ENCODE measurements at regions not wholly inside any gene's neighbourhood (a gene's known extent, or its start where the extent isn't known, plus 50 kb on each side); places are given as distances from the start of the nearest gene placed in this dataset.

DNA sequence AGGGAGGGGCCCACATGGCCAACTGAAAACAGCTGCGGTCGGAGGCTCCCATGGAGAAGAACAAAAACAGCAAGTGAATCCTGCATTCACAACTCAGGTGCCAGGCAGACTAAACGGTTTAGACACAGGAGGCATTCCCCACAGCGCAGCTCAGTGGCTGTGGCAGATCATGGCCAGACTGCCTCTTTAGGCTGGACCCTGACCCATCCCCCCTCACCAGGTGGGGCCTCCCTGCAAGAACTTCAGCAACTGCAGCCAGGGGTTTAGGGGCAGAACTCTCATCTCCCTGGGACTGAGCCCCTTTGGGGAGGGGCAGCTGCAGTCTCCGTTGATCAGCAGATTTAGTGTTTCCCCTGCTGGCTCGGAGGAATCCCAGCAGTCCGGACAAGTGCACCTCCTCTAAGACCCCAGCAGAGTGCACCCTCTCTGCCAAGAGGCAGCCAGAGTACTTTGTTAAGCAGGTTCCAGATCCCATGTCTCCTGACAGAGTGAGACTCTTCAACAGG is 346.7 kb downstream of the SS18 start:
- DNase-seq, result no peak
- POLR2A ChIA-PET, result no interaction called here
- peaks cover 1% of the 10 kb centered on the region for H3K9me3 Mint-ChIP-seq

DNA sequence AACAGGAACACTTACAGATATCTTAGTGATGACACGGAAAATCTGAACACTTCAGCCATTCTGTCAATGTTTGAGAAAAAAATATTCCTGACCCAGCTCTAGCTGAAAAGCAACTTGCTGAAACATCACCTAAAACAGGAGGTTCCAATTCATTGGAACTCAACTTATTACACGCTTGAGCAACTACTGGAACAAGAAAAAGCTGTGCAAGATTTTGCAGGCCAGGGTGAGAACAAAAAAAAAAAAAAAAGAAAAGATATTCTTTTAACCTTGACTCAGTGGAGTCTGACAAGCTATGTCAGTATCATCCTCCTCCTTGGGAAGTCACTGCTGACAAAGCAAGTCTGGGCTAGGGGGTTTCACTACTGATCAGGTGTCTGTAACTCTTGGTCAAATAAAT is 351.0 kb downstream of the SS18 start:
- ATAC-seq (ENCODE audit: low read depth), result no peak
- POLR2A ChIA-PET, result no interaction called here
- no peaks in the 10 kb centered on the region for H3K36me3 Mint-ChIP-seq
- no peak overlapping the region for H3K27ac Mint-ChIP-seq
- DNase-seq, result no peak
- H3K4me1 Mint-ChIP-seq, result no peaks in the 10 kb centered on the region
- no peak overlapping the region for H3K4me3 Mint-ChIP-seq
- no peaks in the 10 kb centered on the region for H3K27me3 Mint-ChIP-seq
- H3K9me3 Mint-ChIP-seq, result no peaks in the 10 kb centered on the region

More for the DNA sequence above, 346.7 kb downstream of the SS18 start:
- ATAC-seq (ENCODE audit: low read depth), result no peak
- no peaks in the 10 kb centered on the region for H3K4me1 Mint-ChIP-seq
- H3K27ac Mint-ChIP-seq, result no peak overlapping the region
- H3K27me3 Mint-ChIP-seq, result no peaks in the 10 kb centered on the region
- no peaks in the 10 kb centered on the region for H3K36me3 Mint-ChIP-seq
- H3K4me3 Mint-ChIP-seq, result no peak overlapping the region

DNA sequence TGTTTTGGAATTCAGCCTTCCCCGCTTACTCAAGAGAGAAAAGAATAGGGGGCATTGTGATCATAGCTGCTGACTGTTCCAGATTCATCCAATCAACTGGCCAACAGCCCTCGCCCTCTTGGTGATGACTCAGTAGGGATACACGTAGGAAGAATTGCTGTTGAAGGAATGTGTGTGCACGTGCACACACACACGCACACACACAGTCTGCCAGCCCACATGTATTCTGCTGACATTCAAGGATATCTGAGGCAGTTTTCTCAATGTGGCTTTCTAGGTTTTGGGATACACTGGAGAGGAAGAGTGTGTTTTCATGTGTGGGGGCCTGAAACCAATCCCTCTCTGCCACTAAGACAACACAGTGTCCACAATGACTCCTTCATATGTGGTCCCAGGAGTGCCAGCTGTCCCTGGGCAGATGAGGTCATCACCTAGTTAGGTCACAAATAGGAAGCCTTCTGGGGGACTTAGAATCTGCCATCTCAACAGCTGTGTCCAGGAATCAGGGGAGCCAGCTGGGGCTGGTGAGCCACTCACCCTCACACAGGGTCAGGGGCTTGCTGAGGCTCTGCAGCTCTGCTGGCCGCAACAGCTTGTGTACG is 352.6 kb downstream of the SS18 start:
- ATAC-seq (ENCODE audit: low read depth), result no peak
- H3K27ac Mint-ChIP-seq, result no peak overlapping the region
- POLR2A ChIA-PET, result no interaction called here
- no peaks in the 10 kb centered on the region for H3K4me1 Mint-ChIP-seq
- no peak for DNase-seq
- H3K9me3 Mint-ChIP-seq, result no peaks in the 10 kb centered on the region
- no peak overlapping the region for H3K4me3 Mint-ChIP-seq
- H3K36me3 Mint-ChIP-seq, result no peaks in the 10 kb centered on the region
- no peaks in the 10 kb centered on the region for H3K27me3 Mint-ChIP-seq

DNA sequence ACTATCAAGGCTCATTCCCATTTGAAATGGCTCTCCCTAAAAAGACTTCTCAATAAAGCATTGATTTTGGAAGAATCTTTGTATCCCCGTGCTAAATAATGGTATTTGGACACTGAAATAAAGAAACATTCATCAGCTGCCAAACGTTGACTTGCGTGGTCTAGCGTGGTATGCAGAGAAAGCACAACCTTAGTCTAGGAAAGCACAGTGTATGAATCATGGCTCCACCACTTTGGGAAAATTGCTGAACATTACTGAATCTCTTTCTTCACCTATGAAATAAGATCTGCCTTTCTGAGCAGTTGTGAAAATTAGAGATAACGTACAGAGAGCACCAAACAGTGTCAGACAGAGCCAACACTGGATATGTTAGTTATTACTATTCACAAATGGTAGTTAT is 353.9 kb downstream of the SS18 start:
- H3K27ac Mint-ChIP-seq, result no peak overlapping the region
- POLR2A ChIA-PET, result no interaction called here
- no peak overlapping the region for H3K4me3 Mint-ChIP-seq
- DNase-seq (no peak), ATAC-seq (ENCODE audit: low read depth) (no peak)
- H3K27me3 Mint-ChIP-seq, result no peaks in the 10 kb centered on the region
- no peaks in the 10 kb centered on the region for H3K9me3 Mint-ChIP-seq
- H3K36me3 Mint-ChIP-seq, result no peaks in the 10 kb centered on the region
- no peaks in the 10 kb centered on the region for H3K4me1 Mint-ChIP-seq

DNA sequence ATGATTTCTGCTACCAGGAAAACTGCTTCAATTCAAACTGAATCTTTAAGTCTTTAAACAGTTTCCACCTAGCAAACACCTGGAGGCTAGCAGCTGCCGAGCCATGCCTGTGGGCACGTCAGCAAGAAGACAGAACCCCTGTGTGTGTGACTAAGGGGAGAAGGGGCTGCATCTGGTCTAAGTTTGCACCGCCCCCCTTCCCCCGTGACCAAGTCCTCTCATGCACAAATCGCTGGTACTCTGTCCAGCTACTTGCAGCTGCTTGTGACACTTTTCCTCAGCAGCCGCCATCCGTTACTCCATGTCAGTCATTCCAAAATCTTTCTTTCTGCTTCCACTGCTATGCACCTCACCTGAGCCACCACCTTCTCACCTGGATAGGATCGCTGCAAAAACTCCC is 355.0 kb downstream of the SS18 start:
- no peak for DNase-seq
- POLR2A ChIA-PET, result no interaction called here
- Mint-ChIP-seq H3K36me3 (no peaks in the 10 kb centered on the region), H3K27me3 (no peaks in the 10 kb centered on the region), H3K27ac (no peak overlapping the region), H3K4me1 (no peaks in the 10 kb centered on the region), H3K9me3 (peaks cover 1% of the 10 kb centered on the region), H3K4me3 (no peak overlapping the region)
- no peak for ATAC-seq (ENCODE audit: low read depth)

- Mint-ChIP-seq H3K4me1 (no peaks in the 10 kb centered on the region), H3K9me3 (peaks cover 1% of the 10 kb centered on the region), H3K36me3 (no peaks in the 10 kb centered on the region), H3K27ac (no peak overlapping the region), H3K4me3 (no peak overlapping the region), H3K27me3 (no peaks in the 10 kb centered on the region)
- POLR2A ChIA-PET, result no interaction called here
- DNase-seq (no peak), ATAC-seq (ENCODE audit: low read depth) (no peak)
Measured at GRCh38 chr18:25734336-25734735, 356.1 kb downstream of the SS18 start.

- Mint-ChIP-seq H3K9me3 (peaks cover 1% of the 10 kb centered on the region), H3K4me1 (no peaks in the 10 kb centered on the region), H3K4me3 (no peak overlapping the region), H3K27me3 (no peaks in the 10 kb centered on the region), H3K36me3 (no peaks in the 10 kb centered on the region), H3K27ac (no peak overlapping the region)
- POLR2A ChIA-PET, result no interaction called here
- no peak for DNase-seq
- no peak for ATAC-seq (ENCODE audit: low read depth)
Measured at GRCh38 chr18:25732862-25733261, 357.6 kb downstream of the SS18 start.

GRCh38 chr18:25729072-25729471 is 361.3 kb downstream of the SS18 start:
- H3K4me3 Mint-ChIP-seq, result no peak overlapping the region
- H3K4me1 Mint-ChIP-seq, result no peaks in the 10 kb centered on the region
- no peaks in the 10 kb centered on the region for H3K36me3 Mint-ChIP-seq
- H3K27ac Mint-ChIP-seq, result no peak overlapping the region
- H3K27me3 Mint-ChIP-seq, result no peaks in the 10 kb centered on the region
- peaks cover 1% of the 10 kb centered on the region for H3K9me3 Mint-ChIP-seq
- ATAC-seq (ENCODE audit: low read depth) (no peak), DNase-seq (no peak)
- POLR2A ChIA-PET, result no interaction called here

DNA sequence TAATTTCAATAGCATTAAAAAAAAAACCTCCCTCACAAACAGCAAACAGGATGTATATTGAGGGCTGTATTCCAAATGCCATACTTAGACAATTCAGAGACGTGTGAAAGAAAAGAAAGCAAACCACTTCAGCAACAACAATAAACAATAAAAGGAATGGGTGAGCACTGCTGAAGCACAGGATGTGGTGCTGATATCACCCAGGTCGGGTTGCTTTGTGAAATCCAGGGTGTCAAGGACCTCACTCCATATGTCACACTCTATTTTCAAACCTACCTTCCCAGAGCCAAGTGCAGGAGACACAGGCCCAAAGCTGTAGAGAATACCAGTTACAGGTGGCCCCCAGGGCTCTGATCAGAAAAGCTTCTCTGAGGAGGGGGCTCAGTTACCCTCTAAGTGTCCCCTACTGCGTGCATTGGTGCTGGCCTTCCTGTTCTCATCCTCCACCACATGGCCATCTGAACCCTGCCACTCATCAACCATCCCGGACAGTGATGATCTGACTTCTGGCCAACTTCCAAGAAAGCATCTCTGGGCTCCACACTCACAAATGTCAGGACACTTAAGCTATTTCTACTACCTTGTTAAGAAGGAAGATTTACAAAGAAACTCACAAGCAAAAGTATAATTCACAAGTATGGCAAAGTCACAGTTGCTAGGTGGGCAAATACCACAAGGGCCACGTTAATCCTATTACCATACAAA is 363.0 kb downstream of the SS18 start:
- POLR2A ChIA-PET, result no interaction called here
- H3K27me3 Mint-ChIP-seq, result peaks cover 2% of the 10 kb centered on the region
- H3K4me1 Mint-ChIP-seq, result no peaks in the 10 kb centered on the region
- H3K27ac Mint-ChIP-seq, result no peak overlapping the region
- ATAC-seq (ENCODE audit: low read depth), result no peak
- no peak overlapping the region for H3K4me3 Mint-ChIP-seq
- H3K36me3 Mint-ChIP-seq, result no peaks in the 10 kb centered on the region
- peaks cover 3% of the 10 kb centered on the region for H3K9me3 Mint-ChIP-seq
- no peak for DNase-seq

DNA sequence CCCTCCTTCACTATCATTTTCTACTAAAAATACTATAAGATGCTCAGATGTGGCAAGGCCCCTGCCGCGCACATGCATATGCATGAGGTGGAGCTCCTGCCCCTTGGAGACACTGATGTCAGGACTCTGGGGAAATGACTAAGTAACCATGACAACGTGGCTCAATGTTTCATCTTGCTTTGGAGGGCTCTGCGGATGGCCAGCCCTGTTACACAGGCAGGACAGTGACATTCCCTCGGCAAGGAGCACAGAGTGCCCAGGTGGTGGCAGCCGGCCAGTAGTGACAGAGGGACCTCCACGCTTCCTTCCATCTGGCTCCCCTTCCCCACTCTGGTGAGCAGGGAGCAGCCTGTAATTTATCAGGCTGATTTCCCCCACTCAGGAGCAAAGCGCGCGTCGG is 364.1 kb downstream of the SS18 start:
- Mint-ChIP-seq H3K27me3 (peaks cover 2% of the 10 kb centered on the region), H3K9me3 (peaks cover 3% of the 10 kb centered on the region), H3K27ac (no peak overlapping the region), H3K36me3 (no peaks in the 10 kb centered on the region), H3K4me1 (no peaks in the 10 kb centered on the region), H3K4me3 (no peak overlapping the region)
- DNase-seq (no peak), ATAC-seq (ENCODE audit: low read depth) (no peak)
- POLR2A ChIA-PET, result no interaction called here

GRCh38 chr18:25725501-25725900 is 364.9 kb downstream of the SS18 start:
- peaks cover 2% of the 10 kb centered on the region for H3K9me3 Mint-ChIP-seq
- H3K27me3 Mint-ChIP-seq, result peaks cover 2% of the 10 kb centered on the region
- no peaks in the 10 kb centered on the region for H3K36me3 Mint-ChIP-seq
- ATAC-seq (ENCODE audit: low read depth) (no peak), DNase-seq (no peak)
- POLR2A ChIA-PET, result no interaction called here
- H3K4me3 Mint-ChIP-seq, result no peak overlapping the region
- H3K4me1 Mint-ChIP-seq, result no peaks in the 10 kb centered on the region
- no peak overlapping the region for H3K27ac Mint-ChIP-seq

DNA sequence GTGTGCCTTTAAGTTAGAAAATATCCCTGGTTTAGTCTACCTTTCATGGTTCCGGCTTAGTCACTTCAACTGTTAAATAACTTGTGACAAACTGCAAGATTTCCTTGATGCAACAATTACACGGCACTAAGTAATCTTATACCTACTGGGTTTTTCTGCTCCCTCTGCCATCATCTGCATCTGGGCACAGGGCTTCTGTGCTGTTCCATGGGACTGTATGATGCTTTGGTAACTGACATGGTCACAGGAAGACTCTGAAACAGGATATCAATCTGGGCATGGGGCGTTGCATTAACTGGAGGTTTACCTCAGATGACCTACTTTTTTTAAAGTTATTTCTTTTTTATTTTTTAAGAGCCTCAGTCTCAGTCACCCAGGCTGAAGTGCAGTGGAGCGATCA is 365.4 kb downstream of the SS18 start:
- POLR2A ChIA-PET, result no interaction called here
- peaks cover 2% of the 10 kb centered on the region for H3K27me3 Mint-ChIP-seq
- H3K9me3 Mint-ChIP-seq, result peaks cover 2% of the 10 kb centered on the region
- no peak overlapping the region for H3K4me3 Mint-ChIP-seq
- H3K27ac Mint-ChIP-seq, result no peak overlapping the region
- ATAC-seq (ENCODE audit: low read depth) (no peak), DNase-seq (no peak)
- H3K36me3 Mint-ChIP-seq, result no peaks in the 10 kb centered on the region
- no peaks in the 10 kb centered on the region for H3K4me1 Mint-ChIP-seq

- no peak for DNase-seq
- H3K4me1 Mint-ChIP-seq, result no peaks in the 10 kb centered on the region
- H3K27ac Mint-ChIP-seq, result no peak overlapping the region
- no peak overlapping the region for H3K4me3 Mint-ChIP-seq
- H3K27me3 Mint-ChIP-seq, result peaks cover 2% of the 10 kb centered on the region
- no peak for ATAC-seq (ENCODE audit: low read depth)
- POLR2A ChIA-PET, result no interaction called here
- no peaks in the 10 kb centered on the region for H3K36me3 Mint-ChIP-seq
- peaks cover 2% of the 10 kb centered on the region for H3K9me3 Mint-ChIP-seq
Measured at GRCh38 chr18:25724121-25724520, 366.3 kb downstream of the SS18 start.

DNA sequence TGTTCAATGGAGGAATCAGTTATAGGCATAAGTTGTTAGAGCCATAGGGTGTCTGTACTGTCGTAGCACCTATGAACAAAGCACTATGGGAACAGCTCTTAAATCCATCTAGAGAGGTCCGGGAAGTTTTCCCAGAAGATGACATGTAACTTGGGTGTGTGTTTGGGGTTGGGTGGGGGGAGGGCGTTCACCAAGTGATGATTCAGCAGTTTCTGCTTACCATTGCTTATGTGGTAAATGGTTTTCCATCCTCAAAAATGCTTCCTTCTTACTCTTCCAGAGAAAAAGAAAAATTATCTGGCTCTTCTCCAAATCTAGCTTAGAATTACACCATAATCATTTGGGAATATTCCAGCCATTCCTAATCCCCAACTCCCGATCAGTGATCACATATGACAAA is 361.1 kb upstream of the ZNF521 start:
- H3K9me3 Mint-ChIP-seq, result peaks cover 6% of the 10 kb centered on the region
- no peak for ATAC-seq (ENCODE audit: low read depth)
- H3K36me3 Mint-ChIP-seq, result no peaks in the 10 kb centered on the region
- no peak for DNase-seq
- H3K27ac Mint-ChIP-seq, result no peak overlapping the region
- H3K4me1 Mint-ChIP-seq, result no peaks in the 10 kb centered on the region
- H3K27me3 Mint-ChIP-seq, result peaks cover 2% of the 10 kb centered on the region
- POLR2A ChIA-PET, result no interaction called here
- no peak overlapping the region for H3K4me3 Mint-ChIP-seq
